H1 (cell line): ENCODE measurements at regions not wholly inside any gene's neighbourhood (a gene's known extent, or its start where the extent isn't known, plus 50 kb on each side); places are given as distances from the start of the nearest gene placed in this dataset.

Source experiments
- CTCF ChIA-PET: fragments of 300-600 bp; sonication (Branson Sonifier 250); formaldehyde crosslinking; loops from one replicate; lab custom pipeline; 2021; ENCODE audit not compliant: partially characterized antibody; lab: Charles Lee
- POLR2A ChIA-PET: fragments of 300-600 bp; sonication (Branson Sonifier 250); formaldehyde crosslinking; loops from one replicate; lab custom pipeline; 2021; ENCODE audit warnings: inconsistent platforms; ENCODE audit not compliant: partially characterized antibody; lab: Charles Lee
- DNase-seq, 2 experiments: peaks; one replicate each; pipeline versions ENCODE4 v3.0.0 to v3.0.0-alpha.2; 2010 to 2022; ENCODE audit warnings: low spot score in 2 of 2, low read depth in 1 of 2, mixed read lengths in 1 of 2
- FAIRE-seq: peaks from 2 replicates; lab custom pipeline; 2011; peaks lifted over from hg19 to GRCh38; lab: Jason Lieb, UNC
- H2AFZ ChIP-seq: 2 replicates; pipeline ENCODE4 v1.8.1; 2012; ENCODE audit warnings: low read length, inconsistent platforms
- H2AK5ac ChIP-seq: 2 replicates; pipeline ENCODE4 v1.6.1; 2013; ENCODE audit warnings: low read depth, low read length
- H2BK120ac ChIP-seq: replicated peaks from 2 replicates; pipeline ENCODE3; 2013; ENCODE audit warnings: low read depth, low read length, inconsistent platforms
- H2BK12ac ChIP-seq: 2 replicates; pipeline ENCODE4 v1.6.1; 2013; ENCODE audit warnings: low read depth, low read length
- H2BK15ac ChIP-seq: 2 replicates; pipeline ENCODE4 v1.6.1; 2013; ENCODE audit warnings: low read length
- H2BK20ac ChIP-seq: 2 replicates; pipeline ENCODE4 v1.6.1; 2013; ENCODE audit warnings: low read length
- H2BK5ac ChIP-seq: 2 replicates; pipeline ENCODE4 v1.6.1; 2013; ENCODE audit warnings: low read depth, low read length
- H3K14ac ChIP-seq: 2 replicates; pipeline ENCODE4 v1.6.1; 2013; ENCODE audit warnings: inconsistent platforms; ENCODE audit not compliant: insufficient read length
- H3K18ac ChIP-seq: 2 replicates; pipeline ENCODE4 v1.6.1; 2013; ENCODE audit warnings: low read length; ENCODE audit errors: extremely low read depth
- H3K23ac ChIP-seq: 2 replicates; pipeline ENCODE4 v1.6.1; 2013; ENCODE audit warnings: inconsistent platforms; ENCODE audit not compliant: insufficient read length
- H3K23me2 ChIP-seq: 2 replicates; pipeline ENCODE4 v1.6.1; 2013; ENCODE audit warnings: low read depth, low read length
- H3K27ac ChIP-seq: 2 replicates; pipeline ENCODE4 v1.6.1; 2011; ENCODE audit warnings: low read depth, low read length, inconsistent platforms
- H3K27me3 ChIP-seq, 4 experiments: replicated peaks in 1 of 4; 1 replicate in 1 of 4; 2 replicates in 3 of 4; pipeline versions ENCODE4 v1.6.1 to v1.8.1; 2011 to 2013; ENCODE audit warnings: low read length in 3 of 4, mild to moderate bottlenecking in 3 of 4, inconsistent platforms in 2 of 4, mixed read lengths in 2 of 4, moderate library complexity in 1 of 4; ENCODE audit not compliant: control insufficient read depth in 3 of 4, insufficient read depth in 3 of 4; ENCODE audit errors: extremely low read depth in 1 of 4
- H3K36me3 ChIP-seq, 4 experiments: 2 replicates each; pipeline versions ENCODE4 v1.6.1 to v1.8.1; 2011 to 2013; ENCODE audit warnings: mild to moderate bottlenecking in 4 of 4, low read length in 3 of 4, moderate library complexity in 2 of 4, control low read depth in 1 of 4, inconsistent platforms in 1 of 4; ENCODE audit not compliant: insufficient read depth in 4 of 4, control insufficient read depth in 2 of 4
- H3K4ac ChIP-seq: replicated peaks from 2 replicates; pipeline ENCODE3; 2013; ENCODE audit warnings: low read length, low read depth, mixed read lengths, inconsistent platforms; ENCODE audit not compliant: insufficient read length
- H3K4me1 ChIP-seq, 4 experiments: replicated peaks in 1 of 4; 1 replicate in 1 of 4; 2 replicates in 3 of 4; pipeline versions ENCODE4 v1.6.1 to v1.8.1; 2011 to 2013; ENCODE audit warnings: low read length in 3 of 4, inconsistent platforms in 2 of 4, mixed read lengths in 1 of 4; ENCODE audit not compliant: insufficient read depth in 4 of 4, control insufficient read depth in 3 of 4
- H3K4me2 ChIP-seq, 2 experiments: 2 replicates each; pipeline versions ENCODE4 v1.6.1 to v1.8.1; 2011 to 2013; ENCODE audit warnings: low read depth in 2 of 2, low read length in 2 of 2, control low read depth in 1 of 2, inconsistent platforms in 1 of 2, mild to moderate bottlenecking in 1 of 2; ENCODE audit not compliant: insufficient read depth in 1 of 2
- H3K4me3 ChIP-seq, 4 experiments: fragments of 200-600, 300-600 bp in 1 of 4; sonication (generic), shearing (Covaris generic), sonication (Bioruptor Twin) in 1 of 4; 2 replicates each; pipeline versions ENCODE4 v1.5.1 to v1.8.1; 2011 to 2016; ENCODE audit warnings: low read length in 4 of 4, low read depth in 3 of 4, control low read depth in 2 of 4, inconsistent platforms in 2 of 4, mild to moderate bottlenecking in 2 of 4, mixed read lengths in 1 of 4, moderate library complexity in 1 of 4; ENCODE audit not compliant: insufficient read depth in 2 of 4; ENCODE audit errors: extremely low read depth in 1 of 4
- H3K56ac ChIP-seq: replicated peaks from 2 replicates; pipeline ENCODE3; 2013; ENCODE audit warnings: low read depth, mild to moderate bottlenecking, mixed read lengths, low read length, inconsistent platforms; ENCODE audit not compliant: insufficient read length
- H3K79me1 ChIP-seq: 2 replicates; pipeline ENCODE4 v1.6.1; 2013; ENCODE audit warnings: low read depth, low read length, control low read depth
- H3K79me2 ChIP-seq, 2 experiments: 2 replicates each; pipeline versions ENCODE4 v1.6.1 to v1.8.1; 2012 to 2013; ENCODE audit warnings: low read length in 2 of 2, mild to moderate bottlenecking in 2 of 2, inconsistent platforms in 1 of 2; ENCODE audit not compliant: insufficient read depth in 2 of 2, control insufficient read depth in 1 of 2
- H3K9ac ChIP-seq, 4 experiments: replicated peaks in 1 of 4; 1 replicate in 1 of 4; 2 replicates in 3 of 4; pipeline versions ENCODE4 v1.6.1 to v1.8.1; 2011 to 2013; ENCODE audit warnings: low read depth in 3 of 4, low read length in 3 of 4, control low read depth in 2 of 4, mild to moderate bottlenecking in 2 of 4, moderate library complexity in 2 of 4, inconsistent platforms in 1 of 4; ENCODE audit errors: extremely low read depth in 1 of 4
- H3K9me3 ChIP-seq, 2 experiments: 2 replicates each; pipeline versions ENCODE4 v1.6.1 to v1.8.1; 2012 to 2013; ENCODE audit warnings: mild to moderate bottlenecking in 2 of 2, moderate library complexity in 2 of 2, control low read depth in 1 of 2, inconsistent platforms in 1 of 2, low read depth in 1 of 2, low read length in 1 of 2, mixed read lengths in 1 of 2; ENCODE audit not compliant: insufficient read depth in 2 of 2
- H4K20me1 ChIP-seq, 2 experiments: replicated peaks in 1 of 2; 2 replicates each; pipeline versions ENCODE3 to v1.8.1; 2011 to 2013; ENCODE audit warnings: inconsistent platforms in 2 of 2, low read length in 2 of 2, mild to moderate bottlenecking in 1 of 2; ENCODE audit not compliant: insufficient read depth in 2 of 2, control insufficient read depth in 1 of 2
- H4K5ac ChIP-seq: 2 replicates; pipeline ENCODE4 v1.6.1; 2013; ENCODE audit warnings: low read length, low read depth, mixed read lengths, inconsistent platforms; ENCODE audit not compliant: insufficient read length
- H4K8ac ChIP-seq: 2 replicates; pipeline ENCODE4 v1.8.0; 2013; ENCODE audit warnings: mild to moderate bottlenecking, moderate library complexity, low read length, inconsistent platforms; ENCODE audit not compliant: insufficient read depth; ENCODE audit errors: extremely low read depth
- H4K91ac ChIP-seq: replicated peaks from 2 replicates; pipeline ENCODE3; 2013; ENCODE audit warnings: low read length, mixed read lengths, inconsistent platforms; ENCODE audit not compliant: insufficient read length
- CHD1 ChIP-seq: IDR thresholded peaks from 2 replicates; pipeline ENCODE4 v1.6.1; 2012; ENCODE audit warnings: low read depth, low read length, improper control_type of control experiment
- CHD2 ChIP-seq: IDR thresholded peaks from 2 replicates; pipeline ENCODE4 v1.6.1; 2012; ENCODE audit warnings: low read length, improper control_type of control experiment
- EP300 ChIP-seq, 2 experiments: IDR thresholded peaks; 1 replicate in 1 of 2; 2 replicates in 1 of 2; pipeline ENCODE4 v1.6.1; 2011 to 2012; ENCODE audit warnings: low read depth in 2 of 2, low read length in 2 of 2, mild to moderate bottlenecking in 2 of 2, borderline replicate concordance in 1 of 2, inconsistent platforms in 1 of 2, moderate library complexity in 1 of 2
- GTF2F1 ChIP-seq: IDR thresholded peaks from 2 replicates; pipeline ENCODE4 v1.6.1; 2012; ENCODE audit warnings: low read depth, low read length, improper control_type of control experiment, borderline replicate concordance
- PHF8 ChIP-seq: fragments of 200-600 bp; sonication (generic); conservative IDR thresholded peaks from 2 replicates; pipeline ENCODE4 v1.7.1; 2012; ENCODE audit warnings: low read depth, mild to moderate bottlenecking, inconsistent platforms, low read length, moderate library complexity
- POLR2AphosphoS5 ChIP-seq: IDR thresholded peaks from 2 replicates; pipeline ENCODE4 v1.6.1; 2011; ENCODE audit warnings: low read depth, low read length
- RAD21 ChIP-seq, 2 experiments: IDR thresholded peaks in 1 of 2; conservative IDR thresholded peaks in 1 of 2; 2 replicates each; pipeline ENCODE4 v1.6.1; 2011; ENCODE audit warnings: low read depth in 2 of 2, low read length in 2 of 2, improper control_type of control experiment in 1 of 2, inconsistent platforms in 1 of 2, mild to moderate bottlenecking in 1 of 2, moderate library complexity in 1 of 2
- SP4 ChIP-seq: IDR thresholded peaks from 2 replicates; pipeline ENCODE4 v1.6.1; 2012; ENCODE audit warnings: low read length, inconsistent platforms
- YY1 ChIP-seq: IDR thresholded peaks from 2 replicates; pipeline ENCODE4 v1.6.1; 2011; ENCODE audit warnings: low read depth, mild to moderate bottlenecking, low read length
- WGBS, 2 experiments: shearing (Covaris generic) in 1 of 2; methylation state at CpG; one replicate each; pipeline versions ENCODE4 v1.1.6 to v1.1.7; 2013 to 2015; ENCODE audit warnings: low lambda C conversion rate in 2 of 2, mixed read lengths in 2 of 2, inconsistent platforms in 1 of 2, low coverage in 1 of 2, missing lambda C conversion rate in 1 of 2; ENCODE audit not compliant: insufficient replicate concordance in 2 of 2, insufficient coverage in 1 of 2, insufficient read length in 1 of 2; ENCODE audit errors: extremely low coverage in 1 of 2, missing lambda C conversion rate in 1 of 2; 5-methylcytosine and 5-hydroxymethylcytosine counted together
- TF ChIP-seq, protein P1 (sequence below): IDR thresholded peaks from 2 replicates; pipeline ENCODE4 v1.6.1; 2012; ENCODE audit warnings: inconsistent platforms

GRCh38 chr3:101979033-101979432 is 129.7 kb downstream of the NFKBIZ start:
- no peak overlapping the region for H3K4me2 ChIP-seq
- TF ChIP-seq CHD2 (no peak), SP4 (no peak), GTF2F1 (no peak), CHD1 (no peak), PHF8 (no peak), EP300 (IDR thresholded peaks at IDR 0.05; ENCODE audit: borderline replicate concordance in 1 of 2, low read depth in 2 of 2, low read length in 2 of 2) (no peak), POLR2AphosphoS5 (no peak), YY1 (no peak), RAD21 (IDR thresholded peaks at IDR 0.05 in 1 of 2, conservative IDR thresholded peaks at IDR 0.05 in 1 of 2; ENCODE audit: low read depth in 2 of 2, low read length in 2 of 2) (no peak)
- TF ChIP-seq, protein P1, sequence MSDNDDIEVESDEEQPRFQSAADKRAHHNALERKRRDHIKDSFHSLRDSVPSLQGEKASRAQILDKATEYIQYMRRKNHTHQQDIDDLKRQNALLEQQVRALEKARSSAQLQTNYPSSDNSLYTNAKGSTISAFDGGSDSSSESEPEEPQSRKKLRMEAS, result no peak
- 0 out of 7 replicates have a peak, but pooled peaks cover 0 to 3% (median 0%) of the 10 kb centered on the region in 4 experiments for H3K4me1 ChIP-seq
- no peaks in the 10 kb centered on the region for H4K20me1 ChIP-seq
- WGBS, 2 experiments, result 97% methylated on average over 3 of the region's 3 CpGs; no CpG with 5 or more reads in 1 of the 2 experiments
- no peak overlapping the region for H3K14ac ChIP-seq
- no peak overlapping the region for H3K4me3 ChIP-seq
- no peaks in the 10 kb centered on the region for H3K79me2 ChIP-seq
- H3K27ac ChIP-seq, result no peak overlapping the region
- H3K4ac ChIP-seq, result no peak overlapping the region
- H3K56ac ChIP-seq, result no peak overlapping the region
- H2AK5ac ChIP-seq, result no peak overlapping the region
- no peak overlapping the region for H4K91ac ChIP-seq
- no peak overlapping the region for H2BK20ac ChIP-seq
- no peaks in the 10 kb centered on the region; the same call in 1 of the 2 replicates for H3K23me2 ChIP-seq
- no peak overlapping the region for H2AFZ ChIP-seq
- H2BK120ac ChIP-seq, result no peak overlapping the region
- no peaks in the 10 kb centered on the region for H3K27me3 ChIP-seq
- H3K79me1 ChIP-seq, result no peaks in the 10 kb centered on the region
- ChIA-PET POLR2A (no interaction called here), CTCF (no interaction called here)
- no peaks in the 10 kb centered on the region for H3K36me3 ChIP-seq
- FAIRE-seq (no peak), DNase-seq (no peak)
- H3K23ac ChIP-seq, result no peak overlapping the region
- no peak overlapping the region for H4K8ac ChIP-seq
- no peak overlapping the region for H2BK5ac ChIP-seq
- H2BK15ac ChIP-seq, result no peak overlapping the region
- no peak overlapping the region for H4K5ac ChIP-seq
- H3K18ac ChIP-seq, result no peak overlapping the region
- no peaks in the 10 kb centered on the region for H3K9me3 ChIP-seq
- H3K9ac ChIP-seq, result no peak overlapping the region
- H2BK12ac ChIP-seq, result no peak overlapping the region
